ENCODE measurements at regions not wholly inside any gene's neighbourhood (a gene's known extent, or its start where the extent isn't known, plus 50 kb on each side); places are given as distances from the start of the nearest gene placed in this dataset.

DNA sequence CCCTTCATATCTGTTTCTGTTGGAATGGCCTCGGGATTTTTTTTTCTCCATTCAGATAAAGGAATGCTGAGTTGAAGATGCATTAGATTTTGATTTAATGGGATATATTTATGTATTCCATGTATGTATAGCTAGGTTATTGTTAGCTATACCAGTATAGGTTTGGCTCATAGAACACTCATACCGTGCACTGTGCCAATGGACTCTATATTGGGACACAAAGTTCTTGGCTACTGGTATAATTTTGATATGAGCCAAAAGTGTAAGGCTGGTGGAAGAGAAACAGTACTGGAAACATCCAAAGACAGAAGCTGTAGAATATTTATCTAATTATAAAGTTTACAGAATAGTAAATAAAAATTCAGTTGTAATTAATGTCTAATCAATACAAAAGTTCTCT lies 1912.1 kb downstream of the STIM2 start:
- ChIA-PET POLR2A (no interaction called here), CTCF (no interaction called here)
- DNase-seq (no peak), ATAC-seq (no peak)
- peaks cover 16% of the 10 kb centered on the region for H3K9me3 Mint-ChIP-seq (ENCODE audit: insufficient read depth)
- no peaks in the 10 kb centered on the region for H3K4me1 Mint-ChIP-seq (ENCODE audit: low read depth)
- no peaks in the 10 kb centered on the region for H3K36me3 Mint-ChIP-seq (ENCODE audit: low read depth)
- H3K27me3 Mint-ChIP-seq (ENCODE audit: low read depth) = no peaks in the 10 kb centered on the region
- H3K4me3 Mint-ChIP-seq = no peak overlapping the region
- H3K27ac Mint-ChIP-seq = no peak overlapping the region

DNA sequence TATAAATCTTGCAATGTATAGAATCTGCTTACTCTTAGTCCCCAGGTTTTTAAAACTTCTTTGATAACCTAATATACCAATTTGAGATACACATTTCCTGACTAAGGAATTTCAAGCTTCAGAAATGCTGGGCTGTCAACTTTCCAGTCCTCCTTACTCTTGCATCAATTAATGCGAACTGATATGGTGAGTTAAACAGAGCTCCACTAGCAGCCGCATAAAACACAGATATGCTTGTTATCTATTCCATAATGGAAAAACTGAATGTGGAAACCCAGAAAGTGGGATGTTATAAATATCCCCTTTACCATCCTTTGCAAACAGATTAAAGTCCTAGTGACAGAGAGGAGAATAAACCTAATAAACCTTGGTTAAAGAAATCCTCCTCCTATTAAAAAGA lies 1913.7 kb downstream of the STIM2 start:
- DNase-seq = no peak
- no peaks in the 10 kb centered on the region for H3K36me3 Mint-ChIP-seq (ENCODE audit: low read depth)
- no peaks in the 10 kb centered on the region for H3K4me1 Mint-ChIP-seq (ENCODE audit: low read depth)
- H3K27ac Mint-ChIP-seq = no peak overlapping the region
- H3K4me3 Mint-ChIP-seq = no peak overlapping the region
- no peaks in the 10 kb centered on the region for H3K27me3 Mint-ChIP-seq (ENCODE audit: low read depth)
- POLR2A ChIA-PET = no interaction called here
- peaks cover 16% of the 10 kb centered on the region for H3K9me3 Mint-ChIP-seq (ENCODE audit: insufficient read depth)
- CTCF ChIA-PET = no interaction called here
- ATAC-seq = no peak

DNA sequence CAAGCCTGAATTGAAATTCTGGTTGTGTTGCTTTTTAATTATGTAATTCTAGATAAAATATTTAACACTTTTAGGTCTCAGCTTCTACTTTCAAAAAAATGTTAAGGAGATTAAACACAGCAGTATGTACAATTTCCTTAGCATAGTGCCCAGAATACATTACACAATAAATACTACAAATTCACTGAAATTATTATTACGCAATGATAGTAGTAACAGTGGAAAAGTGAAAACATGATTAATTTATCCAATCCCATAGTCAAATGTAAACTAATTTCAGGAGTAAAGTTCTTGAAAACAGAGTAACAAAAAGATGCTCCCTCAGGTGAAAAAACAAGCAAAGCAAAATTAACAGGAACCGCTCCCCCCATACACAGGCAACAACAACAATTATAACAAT lies 1915.4 kb downstream of the STIM2 start:
- no peak for ATAC-seq
- H3K36me3 Mint-ChIP-seq (ENCODE audit: low read depth) = no peaks in the 10 kb centered on the region
- H3K4me1 Mint-ChIP-seq (ENCODE audit: low read depth) = no peaks in the 10 kb centered on the region
- peaks cover 16% of the 10 kb centered on the region for H3K9me3 Mint-ChIP-seq (ENCODE audit: insufficient read depth)
- H3K4me3 Mint-ChIP-seq = no peak overlapping the region
- H3K27ac Mint-ChIP-seq = no peak overlapping the region
- no peak for DNase-seq
- H3K27me3 Mint-ChIP-seq (ENCODE audit: low read depth) = no peaks in the 10 kb centered on the region
- POLR2A ChIA-PET = no interaction called here
- CTCF ChIA-PET = no interaction called here

DNA sequence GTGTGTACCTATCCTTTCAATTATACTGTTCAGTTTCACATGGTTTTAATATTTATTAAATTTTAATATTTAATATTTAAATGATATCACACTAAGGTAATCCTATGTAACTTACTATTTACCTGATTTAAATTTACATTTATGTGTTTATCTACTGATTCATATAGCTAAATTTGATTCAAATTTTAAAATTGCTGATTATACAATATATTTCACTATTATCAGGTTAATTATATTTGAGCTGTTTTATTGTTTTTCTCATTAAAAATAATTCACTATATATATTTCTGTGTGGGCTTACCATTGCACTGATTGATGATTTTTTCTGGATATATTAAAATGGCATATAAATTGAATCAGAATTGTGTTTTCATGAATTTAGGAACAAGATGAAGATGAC lies 1923.5 kb downstream of the STIM2 start:
- no peaks in the 10 kb centered on the region for H3K4me1 Mint-ChIP-seq (ENCODE audit: low read depth)
- ChIA-PET CTCF (no interaction called here), POLR2A (no interaction called here)
- no peaks in the 10 kb centered on the region for H3K36me3 Mint-ChIP-seq (ENCODE audit: low read depth)
- no peak overlapping the region for H3K4me3 Mint-ChIP-seq
- no peaks in the 10 kb centered on the region for H3K27me3 Mint-ChIP-seq (ENCODE audit: low read depth)
- no peak overlapping the region for H3K27ac Mint-ChIP-seq
- ATAC-seq (no peak), DNase-seq (no peak)
- H3K9me3 Mint-ChIP-seq (ENCODE audit: insufficient read depth) = peaks cover 19% of the 10 kb centered on the region

DNA sequence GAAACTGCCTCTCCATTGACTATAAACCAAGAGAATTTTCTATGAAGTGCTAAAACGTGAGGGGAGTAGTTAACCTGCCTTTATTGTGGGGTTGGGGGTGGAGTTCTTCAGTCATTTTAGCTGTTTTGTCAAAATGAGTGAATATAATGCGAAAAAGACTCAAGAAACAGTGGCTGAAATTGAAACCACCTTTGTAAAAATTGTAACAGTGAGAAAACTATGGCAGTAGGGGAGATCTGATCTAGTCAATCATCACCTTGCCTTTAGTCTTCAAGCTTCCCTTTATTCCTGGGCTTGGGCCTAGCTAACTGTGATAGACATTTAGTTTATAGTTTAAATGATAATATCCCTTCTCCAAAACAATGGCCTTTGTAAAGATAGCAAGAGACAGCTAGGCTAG lies 1927.3 kb downstream of the STIM2 start:
- no peaks in the 10 kb centered on the region for H3K4me1 Mint-ChIP-seq (ENCODE audit: low read depth)
- no peak overlapping the region for H3K4me3 Mint-ChIP-seq
- CTCF ChIA-PET = no interaction called here
- DNase-seq (no peak), ATAC-seq (no peak)
- H3K36me3 Mint-ChIP-seq (ENCODE audit: low read depth) = no peaks in the 10 kb centered on the region
- peaks cover 12% of the 10 kb centered on the region for H3K9me3 Mint-ChIP-seq (ENCODE audit: insufficient read depth)
- no peak overlapping the region for H3K27ac Mint-ChIP-seq
- POLR2A ChIA-PET = no interaction called here
- no peaks in the 10 kb centered on the region for H3K27me3 Mint-ChIP-seq (ENCODE audit: low read depth)

DNA sequence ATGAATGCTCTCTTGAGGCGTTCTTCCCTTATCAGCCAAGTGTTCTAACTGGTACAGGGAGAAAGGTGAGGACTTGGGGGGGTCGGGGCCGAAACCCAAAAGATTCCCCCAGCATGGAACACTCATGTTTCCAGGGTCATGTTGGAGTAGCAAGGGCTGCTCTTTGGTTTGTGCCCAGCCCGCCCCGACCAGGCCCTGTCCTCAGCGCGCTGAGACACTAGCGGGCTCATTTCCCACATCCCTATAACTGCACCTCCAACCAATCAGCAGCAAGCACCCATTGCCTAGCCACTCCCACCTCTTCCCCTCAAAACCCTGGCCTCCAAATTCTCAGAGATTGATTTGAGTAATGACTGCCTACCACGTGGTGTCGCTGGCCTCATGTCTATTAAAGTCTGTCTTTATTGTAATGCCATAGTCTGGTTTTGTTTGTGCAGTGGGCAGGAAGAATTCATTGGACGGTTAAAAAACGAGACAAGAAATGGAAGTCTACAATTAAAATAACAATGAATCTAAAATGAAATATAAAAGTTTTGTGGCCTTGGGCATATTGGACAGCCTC lies 1928.4 kb downstream of the STIM2 start:
- H3K27ac Mint-ChIP-seq = no peak overlapping the region
- H3K36me3 Mint-ChIP-seq (ENCODE audit: low read depth) = no peaks in the 10 kb centered on the region
- ChIA-PET POLR2A (no interaction called here), CTCF (no interaction called here)
- H3K4me1 Mint-ChIP-seq (ENCODE audit: low read depth) = no peaks in the 10 kb centered on the region
- no peak overlapping the region for H3K4me3 Mint-ChIP-seq
- no peaks in the 10 kb centered on the region for H3K27me3 Mint-ChIP-seq (ENCODE audit: low read depth)
- no peak for DNase-seq
- ATAC-seq = no peak
- H3K9me3 Mint-ChIP-seq (ENCODE audit: insufficient read depth) = peaks cover 12% of the 10 kb centered on the region

DNA sequence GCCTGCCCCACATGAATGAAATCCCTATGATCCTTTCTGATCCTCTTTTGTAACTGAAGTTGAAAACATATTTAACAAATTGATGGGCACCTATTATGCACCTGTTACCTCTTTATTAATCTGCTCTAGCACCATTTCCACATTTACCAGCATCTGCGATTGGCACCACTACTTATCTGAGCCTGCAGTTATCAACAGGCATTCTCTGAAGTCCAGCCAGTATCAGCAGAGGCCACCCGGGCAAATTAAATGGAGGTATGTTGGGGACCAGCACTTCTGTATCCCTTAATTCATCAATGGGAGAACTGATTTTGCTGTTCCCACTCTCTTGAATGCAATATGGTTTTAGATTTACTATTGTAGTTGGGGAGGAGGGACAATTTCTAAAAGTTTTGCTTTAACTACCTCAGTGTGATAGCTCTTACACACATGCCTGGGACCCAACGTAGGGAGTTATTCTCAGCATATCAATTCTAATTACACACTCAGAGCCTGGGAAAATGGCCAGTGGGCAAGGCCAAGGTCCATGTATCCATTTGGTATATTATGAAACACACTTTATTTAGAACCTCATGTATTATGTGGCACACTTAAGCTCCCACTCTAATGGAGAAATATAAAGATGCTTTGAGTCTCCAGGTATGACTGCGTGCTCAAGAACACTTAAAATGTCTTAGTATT lies 1927.1 kb upstream of the PCDH7 start:
- DNase-seq (no peak), ATAC-seq (no peak)
- no peaks in the 10 kb centered on the region for H3K36me3 Mint-ChIP-seq (ENCODE audit: low read depth)
- ChIA-PET CTCF (no interaction called here), POLR2A (no interaction called here)
- no peak overlapping the region for H3K4me3 Mint-ChIP-seq
- no peak overlapping the region for H3K27ac Mint-ChIP-seq
- no peaks in the 10 kb centered on the region for H3K27me3 Mint-ChIP-seq (ENCODE audit: low read depth)
- H3K4me1 Mint-ChIP-seq (ENCODE audit: low read depth) = no peaks in the 10 kb centered on the region
- peaks cover 11% of the 10 kb centered on the region for H3K9me3 Mint-ChIP-seq (ENCODE audit: insufficient read depth)

DNA sequence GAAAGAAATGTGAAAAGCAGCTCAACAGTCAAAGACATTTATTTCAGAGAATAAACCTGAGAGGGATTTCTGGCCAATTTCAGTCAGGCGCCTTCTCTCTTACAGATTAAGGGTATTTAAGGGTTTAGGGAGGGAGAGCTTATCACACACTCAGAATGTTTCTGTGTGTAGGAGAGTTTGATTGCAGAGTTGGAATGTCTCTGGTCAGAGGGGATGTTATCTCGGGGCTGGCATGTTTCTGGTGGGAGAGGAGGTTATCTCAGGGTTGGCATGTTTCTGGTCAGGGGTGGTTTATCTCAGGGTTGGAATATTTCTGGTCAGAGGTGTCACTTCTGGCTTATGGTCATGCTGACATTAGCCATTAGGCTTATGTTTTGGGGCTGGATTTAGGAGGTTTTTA lies 1920.5 kb upstream of the PCDH7 start:
- Mint-ChIP-seq H3K4me1 (ENCODE audit: low read depth) (no peaks in the 10 kb centered on the region), H3K36me3 (ENCODE audit: low read depth) (no peaks in the 10 kb centered on the region), H3K4me3 (no peak overlapping the region), H3K27me3 (ENCODE audit: low read depth) (no peaks in the 10 kb centered on the region), H3K27ac (no peak overlapping the region), H3K9me3 (ENCODE audit: insufficient read depth) (peaks cover 18% of the 10 kb centered on the region)
- no peak for ATAC-seq
- POLR2A ChIA-PET = no interaction called here
- CTCF ChIA-PET = no interaction called here
- no peak for DNase-seq

DNA sequence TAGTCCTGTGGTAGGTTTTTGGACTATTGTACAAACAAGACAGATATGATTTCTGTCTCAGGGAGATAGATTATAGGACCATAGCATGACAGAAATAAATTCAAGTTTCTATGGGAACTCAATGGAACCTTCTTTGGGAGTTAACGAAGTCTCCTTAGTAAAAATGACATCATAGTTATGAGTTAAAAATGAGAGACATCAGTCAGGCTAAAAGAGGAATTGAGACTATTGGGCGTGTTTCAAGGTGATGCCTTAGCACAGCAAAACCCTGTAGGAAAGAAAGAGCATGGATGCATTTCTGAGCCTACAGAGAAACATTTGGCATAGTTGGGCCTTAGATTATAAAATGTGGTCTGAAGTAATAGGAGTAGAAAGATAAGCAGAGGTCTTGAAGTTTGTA lies 1909.1 kb upstream of the PCDH7 start:
- Mint-ChIP-seq H3K9me3 (ENCODE audit: insufficient read depth) (peaks cover 12% of the 10 kb centered on the region), H3K27me3 (ENCODE audit: low read depth) (no peaks in the 10 kb centered on the region), H3K4me1 (ENCODE audit: low read depth) (no peaks in the 10 kb centered on the region), H3K36me3 (ENCODE audit: low read depth) (no peaks in the 10 kb centered on the region), H3K4me3 (no peak overlapping the region), H3K27ac (no peak overlapping the region)
- ATAC-seq = no peak
- CTCF ChIA-PET = no interaction called here
- POLR2A ChIA-PET = no interaction called here
- DNase-seq = no peak

DNA sequence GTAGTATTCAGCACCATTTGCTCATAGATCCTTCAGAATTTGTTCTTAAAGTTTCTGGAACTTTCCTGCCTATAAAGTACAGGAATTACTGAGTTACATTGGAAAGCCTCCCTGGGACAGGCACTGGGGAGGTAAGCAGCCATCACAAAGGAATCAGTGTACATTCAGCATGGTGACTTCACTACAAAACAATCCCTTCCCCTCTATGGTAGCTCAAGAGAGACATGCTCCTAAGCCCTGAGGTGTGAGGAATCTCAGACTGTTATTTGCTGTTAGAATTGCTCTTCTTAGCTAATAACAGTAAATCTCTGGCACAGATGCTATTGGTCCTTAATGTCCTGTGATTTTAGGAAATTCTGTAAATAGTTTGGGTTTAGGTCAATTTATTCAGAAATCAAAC lies 1898.0 kb upstream of the PCDH7 start:
- Mint-ChIP-seq H3K4me3 (no peak overlapping the region), H3K27ac (no peak overlapping the region), H3K36me3 (ENCODE audit: low read depth) (no peaks in the 10 kb centered on the region), H3K27me3 (ENCODE audit: low read depth) (no peaks in the 10 kb centered on the region), H3K9me3 (ENCODE audit: insufficient read depth) (peaks cover 12% of the 10 kb centered on the region), H3K4me1 (ENCODE audit: low read depth) (no peaks in the 10 kb centered on the region)
- CTCF ChIA-PET = no interaction called here
- DNase-seq (no peak), ATAC-seq (no peak)
- POLR2A ChIA-PET = no interaction called here

DNA sequence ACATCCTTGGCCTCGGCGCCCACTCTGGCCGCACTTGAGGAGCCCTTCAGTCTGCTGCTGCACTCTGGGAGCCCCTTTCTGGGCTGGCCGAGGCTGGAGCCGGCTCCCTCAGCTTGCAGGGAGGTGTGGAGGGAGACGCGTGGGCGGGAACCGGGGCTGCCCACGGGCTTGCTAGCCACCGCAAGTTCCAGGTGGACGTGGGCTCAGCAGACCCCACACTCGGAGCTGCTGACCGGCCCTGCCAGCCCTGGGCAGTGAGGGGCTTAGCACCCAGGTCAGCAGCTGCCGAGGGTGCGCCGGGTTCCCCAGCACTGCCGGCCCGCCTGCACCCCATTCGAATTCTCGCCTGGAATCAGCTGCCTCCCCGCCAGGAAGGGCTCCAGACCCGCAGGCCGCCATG lies 1892.3 kb upstream of the PCDH7 start:
- H3K4me1 Mint-ChIP-seq (ENCODE audit: low read depth) = no peaks in the 10 kb centered on the region
- ChIA-PET CTCF (no interaction called here), POLR2A (no interaction called here)
- H3K27ac Mint-ChIP-seq = no peak overlapping the region
- ATAC-seq = no peak
- H3K4me3 Mint-ChIP-seq = no peak overlapping the region
- DNase-seq = no peak
- no peaks in the 10 kb centered on the region for H3K36me3 Mint-ChIP-seq (ENCODE audit: low read depth)
- peaks cover 4% of the 10 kb centered on the region for H3K9me3 Mint-ChIP-seq (ENCODE audit: insufficient read depth)
- no peaks in the 10 kb centered on the region for H3K27me3 Mint-ChIP-seq (ENCODE audit: low read depth)

DNA sequence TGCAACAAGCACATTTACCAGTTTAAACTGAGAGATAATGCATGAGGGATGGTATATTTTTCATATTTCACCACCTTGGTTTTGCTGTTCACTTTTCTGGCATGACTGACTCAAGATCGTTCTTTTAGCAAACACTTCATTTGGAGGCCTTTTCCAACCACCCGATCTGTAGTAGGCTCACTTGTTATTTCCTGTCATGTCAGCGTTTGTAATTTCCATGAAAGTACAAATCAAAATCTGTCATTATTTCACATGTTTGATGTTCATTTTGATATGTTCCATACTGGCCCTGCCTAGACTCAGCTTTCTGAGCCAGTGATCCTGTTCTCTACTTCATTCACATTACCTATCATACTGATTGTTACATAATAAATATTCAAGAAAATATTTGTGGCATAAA lies 1888.3 kb upstream of the PCDH7 start:
- no peaks in the 10 kb centered on the region for H3K27me3 Mint-ChIP-seq (ENCODE audit: low read depth)
- no peak overlapping the region for H3K4me3 Mint-ChIP-seq
- no peaks in the 10 kb centered on the region for H3K4me1 Mint-ChIP-seq (ENCODE audit: low read depth)
- ChIA-PET POLR2A (no interaction called here), CTCF (no interaction called here)
- peaks cover 3% of the 10 kb centered on the region for H3K9me3 Mint-ChIP-seq (ENCODE audit: insufficient read depth)
- no peak for ATAC-seq
- no peaks in the 10 kb centered on the region for H3K36me3 Mint-ChIP-seq (ENCODE audit: low read depth)
- H3K27ac Mint-ChIP-seq = no peak overlapping the region
- no peak for DNase-seq

DNA sequence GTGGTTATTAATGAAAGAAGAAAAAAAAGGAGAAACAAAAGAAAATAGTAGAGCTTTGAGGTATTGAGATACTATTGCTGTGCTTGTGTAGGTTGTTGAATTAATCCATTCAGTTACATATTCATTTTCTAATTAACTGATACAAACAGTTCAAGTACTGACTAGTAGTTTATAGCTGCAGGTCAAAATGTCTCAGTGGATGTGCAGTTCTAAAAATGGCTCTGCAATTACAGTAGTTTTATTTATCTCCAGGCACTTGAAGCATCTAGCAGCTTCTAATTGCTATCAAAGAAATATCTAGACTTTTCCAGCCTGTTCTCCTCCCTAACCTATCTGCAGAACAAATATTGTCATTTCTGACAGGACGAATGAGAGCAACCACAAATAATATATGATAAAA lies 1887.7 kb upstream of the PCDH7 start:
- Mint-ChIP-seq H3K4me1 (ENCODE audit: low read depth) (no peaks in the 10 kb centered on the region), H3K27me3 (ENCODE audit: low read depth) (no peaks in the 10 kb centered on the region), H3K27ac (no peak overlapping the region), H3K4me3 (no peak overlapping the region), H3K9me3 (ENCODE audit: insufficient read depth) (peaks cover 3% of the 10 kb centered on the region), H3K36me3 (ENCODE audit: low read depth) (no peaks in the 10 kb centered on the region)
- CTCF ChIA-PET = no interaction called here
- POLR2A ChIA-PET = no interaction called here
- ATAC-seq (no peak), DNase-seq (no peak)

Measured in activated CD8-positive, alpha-beta T cell treated with anti-CD3 and anti-CD28 coated beads, Interleukin-2, amount 10 ng/mL, durations not matched to agents 7 days and 5 days (primary cell).